PC-3 (cell line): ENCODE measurements at regions not wholly inside any gene's neighbourhood (a gene's known extent, or its start where the extent isn't known, plus 50 kb on each side); places are given as distances from the start of the nearest gene placed in this dataset.
A peak's percentile ranks its signal among the peaks of the same experiment; 100 is the strongest.

Experiments
- ATAC-seq: fragments of 200-7000 bp; cut with Tn5 transposase; 2 replicates; pipeline ENCODE4 v1.9.1; 2020; ENCODE audit warnings: mild to moderate bottlenecking, moderate library complexity
- BruUV-seq: library from RNA; stranded (reverse); fragments of 400-500 nt; replicated peaks from 2 replicates; lab custom pipeline; 2021; lab: Mats Ljungman, UMichigan
- CTCF ChIA-PET: fragments of 300-600 bp; sonication (Branson Sonifier 250); formaldehyde crosslinking; loops from one replicate; lab custom pipeline; 2022; ENCODE audit warnings: antibody characterized with exemption; lab: Charles Lee
- POLR2A ChIA-PET: fragments of 300-600 bp; sonication (Branson Sonifier 250); formaldehyde crosslinking; loops from one replicate; lab custom pipeline; 2022; ENCODE audit warnings: antibody characterized with exemption; ENCODE audit not compliant: unreplicated experiment; lab: Charles Lee
- DNase-seq: peaks from one replicate; pipeline ENCODE4 v3.0.0-alpha.2; 2015
- H2AFZ ChIP-seq: fragments of 300-600 bp; sonication (generic); 2 replicates; pipeline ENCODE4 v1.6.0; 2016; ENCODE audit warnings: antibody characterized with exemption, low read length
- H3F3A ChIP-seq: fragments of 300-600 bp; sonication (generic); one replicate; pipeline ENCODE4 v1.6.0; 2017; ENCODE audit warnings: antibody characterized with exemption, low read length, control low read depth, mild to moderate bottlenecking; ENCODE audit not compliant: unreplicated experiment
- H3K27ac ChIP-seq: fragments of 300-600 bp; sonication (generic); 2 replicates; pipeline ENCODE4 v1.5.1; 2016; ENCODE audit warnings: mild to moderate bottlenecking, low read length
- H3K27me3 ChIP-seq: fragments of 300-600 bp; sonication (generic); 2 replicates; pipeline ENCODE4 v1.6.1; 2016; ENCODE audit warnings: low read length, mixed read lengths
- H3K36me3 ChIP-seq: fragments of 300-600 bp; sonication (generic); 2 replicates; pipeline ENCODE4 v1.6.1; 2016; ENCODE audit warnings: low read depth, mixed run types, low read length, mixed read lengths
- H3K4me1 ChIP-seq: fragments of 300-600 bp; sonication (generic); 2 replicates; pipeline ENCODE4 v1.5.1; 2016; ENCODE audit warnings: low read length; ENCODE audit not compliant: insufficient read depth
- H3K4me2 ChIP-seq: fragments of 300-600 bp; sonication (generic); 2 replicates; pipeline ENCODE4 v1.6.0; 2016; ENCODE audit warnings: low read length
- H3K4me3 ChIP-seq: fragments of 300-600 bp; sonication (generic); 2 replicates; pipeline ENCODE4 v1.5.1; 2016; ENCODE audit warnings: mild to moderate bottlenecking, low read length, mixed read lengths
- H3K79me2 ChIP-seq: fragments of 300-600 bp; sonication (generic); 2 replicates; pipeline ENCODE4 v1.6.1; 2017; ENCODE audit warnings: low read length, mixed read lengths
- H3K9ac ChIP-seq: fragments of 300-600 bp; sonication (generic); 2 replicates; pipeline ENCODE4 v1.6.0; 2016; ENCODE audit warnings: mild to moderate bottlenecking, low read length
- H3K9me2 ChIP-seq: fragments of 300-600 bp; sonication (generic); replicated peaks from 2 replicates; pipeline ENCODE4 v1.6.1; 2016; ENCODE audit warnings: mixed run types, low read length, mixed read lengths
- H3K9me3 ChIP-seq: fragments of 300-600 bp; sonication (generic); 2 replicates; pipeline ENCODE4 v1.6.1; 2016; ENCODE audit warnings: low read length, mixed read lengths
- H4K20me1 ChIP-seq: fragments of 300-600 bp; sonication (generic); 2 replicates; pipeline ENCODE4 v1.6.1; 2016; ENCODE audit warnings: low read length, mixed read lengths
- EZH2 ChIP-seq: fragments of 300-600 bp; sonication (generic); IDR thresholded peaks from one replicate; pipeline ENCODE4 v1.6.1; 2017; ENCODE audit warnings: antibody characterized with exemption, mild to moderate bottlenecking, low read length; ENCODE audit not compliant: unreplicated experiment
- EZH2phosphoT487 ChIP-seq: fragments of 300-600 bp; sonication (generic); IDR thresholded peaks from 2 replicates; pipeline ENCODE4 v1.6.1; 2018; ENCODE audit warnings: mild to moderate bottlenecking, antibody characterized with exemption, low read length, borderline replicate concordance
- intact Hi-C: fragments of 100-400 bp; cut with micrococcal nuclease; formaldehyde crosslinking; loops from 2 replicates; pipeline ENCODE4 v1.9.0; 2023
- TF ChIP-seq, protein P1 (sequence below): fragments of 300-600 bp; sonication (generic); conservative IDR thresholded peaks from 2 replicates; pipeline ENCODE4 v1.5.1; 2017; ENCODE audit warnings: antibody characterized with exemption, low read depth, mild to moderate bottlenecking, low read length

- no peaks in the 10 kb centered on the region for H3K79me2 ChIP-seq
- CTCF ChIA-PET, result no interaction called here
- no peak overlapping the region for H3K27ac ChIP-seq
These were observed 265.1 kb upstream of the COL8A1 start for GRCh38 chr3:99373088-99373845.

GRCh38 chr3:99366663-99367429 lies 271.5 kb upstream of the COL8A1 start:
- Histone ChIP-seq H3K27me3 (no peaks in the 10 kb centered on the region), H4K20me1 (no peaks in the 10 kb centered on the region), H3K27ac (no peak overlapping the region), H3F3A (no peaks in the 10 kb centered on the region), H3K4me3 (no peak overlapping the region), H3K79me2 (no peaks in the 10 kb centered on the region), H3K4me2 (no peak overlapping the region), H3K4me1 (peaks cover 18% of the 10 kb centered on the region), H2AFZ (no peak overlapping the region), H3K9ac (no peak overlapping the region), H3K9me2 (no peaks in the 10 kb centered on the region), H3K36me3 (no peaks in the 10 kb centered on the region), H3K9me3 (no peaks in the 10 kb centered on the region)
- DNase-seq, result peak; percentile 34
- intact Hi-C loops, result no loop called here
- TF ChIP-seq, protein P1, sequence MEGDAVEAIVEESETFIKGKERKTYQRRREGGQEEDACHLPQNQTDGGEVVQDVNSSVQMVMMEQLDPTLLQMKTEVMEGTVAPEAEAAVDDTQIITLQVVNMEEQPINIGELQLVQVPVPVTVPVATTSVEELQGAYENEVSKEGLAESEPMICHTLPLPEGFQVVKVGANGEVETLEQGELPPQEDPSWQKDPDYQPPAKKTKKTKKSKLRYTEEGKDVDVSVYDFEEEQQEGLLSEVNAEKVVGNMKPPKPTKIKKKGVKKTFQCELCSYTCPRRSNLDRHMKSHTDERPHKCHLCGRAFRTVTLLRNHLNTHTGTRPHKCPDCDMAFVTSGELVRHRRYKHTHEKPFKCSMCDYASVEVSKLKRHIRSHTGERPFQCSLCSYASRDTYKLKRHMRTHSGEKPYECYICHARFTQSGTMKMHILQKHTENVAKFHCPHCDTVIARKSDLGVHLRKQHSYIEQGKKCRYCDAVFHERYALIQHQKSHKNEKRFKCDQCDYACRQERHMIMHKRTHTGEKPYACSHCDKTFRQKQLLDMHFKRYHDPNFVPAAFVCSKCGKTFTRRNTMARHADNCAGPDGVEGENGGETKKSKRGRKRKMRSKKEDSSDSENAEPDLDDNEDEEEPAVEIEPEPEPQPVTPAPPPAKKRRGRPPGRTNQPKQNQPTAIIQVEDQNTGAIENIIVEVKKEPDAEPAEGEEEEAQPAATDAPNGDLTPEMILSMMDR, result 0 out of 2 replicates have a peak, but pooled peaks have one; percentile 28
- TF ChIP-seq EZH2, result no peak
- no peak; the same call in 1 of the 2 replicates for ATAC-seq
- BruUV-seq, result no TSS peak
- ChIA-PET POLR2A (no interaction called here), CTCF (interaction anchor here (0.6 kb wide), 1 partner anchor 165 kb away, joined by 3 read pairs; no protein-coding TSS in a partner anchor)

More at GRCh38 chr3:99373088-99373845, 265.1 kb upstream of the COL8A1 start:
- no peaks in the 10 kb centered on the region for H3F3A ChIP-seq
- H3K36me3 ChIP-seq, result no peaks in the 10 kb centered on the region
- BruUV-seq, result no TSS peak
- intact Hi-C loops, result no loop called here
- no peak overlapping the region for H3K9ac ChIP-seq
- no peaks in the 10 kb centered on the region for H3K27me3 ChIP-seq
- no peak for ATAC-seq
- DNase-seq, result no peak
- H3K9me2 ChIP-seq, result no peaks in the 10 kb centered on the region
- H4K20me1 ChIP-seq, result no peaks in the 10 kb centered on the region
- no peaks in the 10 kb centered on the region for H3K4me1 ChIP-seq
- POLR2A ChIA-PET, result no interaction called here
- no peak overlapping the region for H3K4me2 ChIP-seq
- TF ChIP-seq EZH2 (no peak), EZH2phosphoT487 (no peak)
- TF ChIP-seq, protein P1, result no peak
- H3K9me3 ChIP-seq, result no peaks in the 10 kb centered on the region
- H2AFZ ChIP-seq, result no peak overlapping the region
- H3K4me3 ChIP-seq, result no peak overlapping the region
